Fibroblast of lung (primary cell): ENCODE measurements at regions not wholly inside any gene's neighbourhood (a gene's known extent, or its start where the extent isn't known, plus 50 kb on each side); places are given as distances from the start of the nearest gene placed in this dataset.

ENCODE experiments used
- DNase-seq, 2 donors: peaks; one replicate each; pipeline versions ENCODE4 v3.0.0 to v3.0.0-alpha.2; 2010; ENCODE audit warnings: low read depth in 2 of 2
- H2AFZ ChIP-seq: 2 replicates; pipeline ENCODE4 v1.5.1; 2012; ENCODE audit warnings: low read length, control low read depth, inconsistent platforms
- H3K27ac ChIP-seq: 2 replicates; pipeline ENCODE4 v1.5.1; 2011; ENCODE audit warnings: low read length, control low read depth; ENCODE audit not compliant: insufficient read depth
- H3K27me3 ChIP-seq: 2 replicates; pipeline ENCODE4 v1.5.1; 2011; ENCODE audit warnings: mild to moderate bottlenecking, low read length; ENCODE audit not compliant: control insufficient read depth, insufficient read depth
- H3K36me3 ChIP-seq: 2 replicates; pipeline ENCODE4 v1.5.1; 2011; ENCODE audit warnings: low read length; ENCODE audit not compliant: control insufficient read depth, insufficient read depth
- H3K4me1 ChIP-seq: 2 replicates; pipeline ENCODE4 v1.5.1; 2011; ENCODE audit warnings: low read length; ENCODE audit not compliant: control insufficient read depth, insufficient read depth; ENCODE audit errors: extremely low read depth
- H3K4me2 ChIP-seq: 2 replicates; pipeline ENCODE4 v1.5.1; 2011; ENCODE audit warnings: low read length, control low read depth; ENCODE audit not compliant: insufficient read depth; ENCODE audit errors: extremely low read depth
- H3K4me3 ChIP-seq, 4 experiments: fragments of 200-600 bp in 1 of 4; sonication (generic) in 1 of 4; replicated peaks in 1 of 4; 2 replicates each; pipeline ENCODE4 v1.5.1; 2011 to 2016; ENCODE audit warnings: low read length in 4 of 4, low read depth in 3 of 4, mild to moderate bottlenecking in 3 of 4, control low read depth in 2 of 4, inconsistent platforms in 1 of 4, mixed read lengths in 1 of 4; ENCODE audit not compliant: insufficient read depth in 1 of 4; ENCODE audit errors: control extremely low read depth in 1 of 4
- H3K79me2 ChIP-seq: 2 replicates; pipeline ENCODE4 v1.5.1; 2012; ENCODE audit warnings: mild to moderate bottlenecking, low read length, inconsistent platforms; ENCODE audit not compliant: control insufficient read depth, insufficient read depth
- H3K9ac ChIP-seq: 2 replicates; pipeline ENCODE4 v1.5.1; 2011; ENCODE audit warnings: mild to moderate bottlenecking, low read length, control low read depth; ENCODE audit not compliant: insufficient read depth
- H3K9me3 ChIP-seq: 2 replicates; pipeline ENCODE4 v1.5.1; 2012; ENCODE audit warnings: low read depth, low read length; ENCODE audit not compliant: control insufficient read depth, insufficient read depth
- H4K20me1 ChIP-seq: 2 replicates; pipeline ENCODE4 v1.5.1; 2011; ENCODE audit warnings: low read length; ENCODE audit not compliant: control insufficient read depth, insufficient read depth; ENCODE audit errors: extremely low read depth
- CTCF ChIP-seq, 2 donors: IDR thresholded peaks in 1 of 2; conservative IDR thresholded peaks in 1 of 2; 1 replicate in 1 of 2; 2 replicates in 1 of 2; pipeline ENCODE4 v1.5.1; 2011 to 2012; ENCODE audit warnings: low read length in 2 of 2, control low read depth in 1 of 2, inconsistent platforms in 1 of 2, low read depth in 1 of 2, mild to moderate bottlenecking in 1 of 2
- EZH2 ChIP-seq: IDR thresholded peaks from 2 replicates; pipeline ENCODE4 v1.5.1; 2012; ENCODE audit warnings: low read length, control low read depth, mild to moderate bottlenecking; ENCODE audit errors: missing control alignments

DNA sequence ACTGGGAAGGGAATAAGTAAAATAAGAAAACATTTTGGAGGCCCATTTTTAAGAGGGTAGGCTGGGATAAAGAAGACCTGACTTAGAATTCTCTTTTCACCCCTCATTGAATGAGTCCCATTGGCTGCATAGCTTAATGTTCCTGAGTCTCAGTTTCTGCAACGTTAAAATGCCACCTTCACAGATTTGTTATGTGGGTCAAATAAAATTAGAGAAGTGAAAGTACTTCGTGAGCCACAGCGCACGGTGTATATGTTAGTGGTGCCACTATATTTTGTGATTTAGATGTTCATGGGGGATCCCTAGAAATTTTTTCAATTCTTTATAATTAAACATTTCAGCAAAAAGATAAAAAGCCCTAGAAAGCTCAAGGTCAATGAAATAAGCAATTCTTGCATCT is 109.2 kb upstream of the HS3ST1 start:
- H4K20me1 ChIP-seq: no peaks in the 10 kb centered on the region
- no peak overlapping the region for H3K9ac ChIP-seq
- no peak overlapping the region for H3K4me2 ChIP-seq
- no peak for DNase-seq
- H3K36me3 ChIP-seq: no peaks in the 10 kb centered on the region
- no peaks in the 10 kb centered on the region for H3K4me1 ChIP-seq
- no peak for TF ChIP-seq CTCF (conservative IDR thresholded peaks at IDR 0.05 in 1 of 2, IDR thresholded peaks at IDR 0.05 in 1 of 2; ENCODE audit: low read depth in 1 of 2, low read length in 2 of 2)
- TF ChIP-seq EZH2: no peak
- H3K4me3 ChIP-seq: no peak overlapping the region
- H3K79me2 ChIP-seq: no peaks in the 10 kb centered on the region
- no peaks in the 10 kb centered on the region for H3K27me3 ChIP-seq
- H3K27ac ChIP-seq: no peak overlapping the region
- no peak overlapping the region for H2AFZ ChIP-seq
- H3K9me3 ChIP-seq: no peaks in the 10 kb centered on the region

GRCh38 chr4:11535333-11535732 is 106.6 kb upstream of the HS3ST1 start:
- no peaks in the 10 kb centered on the region for H3K27me3 ChIP-seq
- no peak for DNase-seq
- no peak for TF ChIP-seq EZH2
- no peak for TF ChIP-seq CTCF (conservative IDR thresholded peaks at IDR 0.05 in 1 of 2, IDR thresholded peaks at IDR 0.05 in 1 of 2; ENCODE audit: low read depth in 1 of 2, low read length in 2 of 2)
- H3K4me1 ChIP-seq: no peaks in the 10 kb centered on the region
- H4K20me1 ChIP-seq: no peaks in the 10 kb centered on the region
- H3K36me3 ChIP-seq: no peaks in the 10 kb centered on the region
- H3K27ac ChIP-seq: no peak overlapping the region
- H3K79me2 ChIP-seq: no peaks in the 10 kb centered on the region
- no peak overlapping the region for H2AFZ ChIP-seq
- no peak overlapping the region for H3K4me2 ChIP-seq
- no peak overlapping the region for H3K9ac ChIP-seq
- no peaks in the 10 kb centered on the region for H3K9me3 ChIP-seq
- H3K4me3 ChIP-seq: no peak overlapping the region

DNA sequence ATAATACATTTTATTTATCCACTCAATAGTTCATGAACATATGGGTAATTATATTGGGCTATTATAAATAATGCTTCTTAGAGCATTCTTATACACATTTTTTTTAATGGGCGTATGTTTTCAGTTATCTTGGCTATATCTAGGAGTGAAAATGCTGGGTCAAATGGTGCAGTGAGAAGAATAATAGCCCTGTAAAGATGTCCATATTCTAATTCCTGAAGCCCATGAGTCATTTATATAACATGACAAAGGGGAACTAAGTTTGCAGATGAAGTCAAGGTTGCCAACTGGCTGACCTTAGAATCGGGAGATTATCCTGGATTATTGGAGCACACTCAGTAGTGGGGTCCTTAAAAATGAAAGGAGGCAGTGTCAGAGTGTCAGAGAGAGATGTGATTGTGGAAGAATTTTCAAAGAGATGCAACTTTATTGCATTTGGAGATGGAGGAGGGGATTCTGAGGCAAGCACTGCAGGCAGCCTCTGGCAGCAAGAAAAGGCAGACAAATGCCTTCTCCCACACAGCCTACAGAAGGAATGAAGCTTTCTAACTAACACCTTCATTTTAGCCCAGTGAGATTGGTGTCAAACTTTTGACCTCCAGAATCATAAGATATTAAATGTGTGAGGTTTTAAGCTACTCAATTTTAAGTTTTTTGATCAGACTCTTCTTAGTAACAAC is 106.1 kb upstream of the HS3ST1 start:
- H3K27me3 ChIP-seq: no peaks in the 10 kb centered on the region
- no peaks in the 10 kb centered on the region for H3K79me2 ChIP-seq
- TF ChIP-seq CTCF (conservative IDR thresholded peaks at IDR 0.05 in 1 of 2, IDR thresholded peaks at IDR 0.05 in 1 of 2; ENCODE audit: low read depth in 1 of 2, low read length in 2 of 2): no peak
- no peak for TF ChIP-seq EZH2
- no peaks in the 10 kb centered on the region for H4K20me1 ChIP-seq
- no peak for DNase-seq
- no peak overlapping the region for H3K27ac ChIP-seq
- no peak overlapping the region for H3K9ac ChIP-seq
- H3K36me3 ChIP-seq: no peaks in the 10 kb centered on the region
- H3K4me3 ChIP-seq: no peak overlapping the region
- H3K9me3 ChIP-seq: no peaks in the 10 kb centered on the region
- no peak overlapping the region for H3K4me2 ChIP-seq
- no peaks in the 10 kb centered on the region for H3K4me1 ChIP-seq
- H2AFZ ChIP-seq: no peak overlapping the region
